HUES64 (cell line): ENCODE measurements at regions not wholly inside any gene's neighbourhood (a gene's known extent, or its start where the extent isn't known, plus 50 kb on each side); places are given as distances from the start of the nearest gene placed in this dataset.

Experiments
- H3K27ac ChIP-seq: 2 replicates; pipeline ENCODE4 v1.7.0; 2013; ENCODE audit warnings: low read depth, low read length, inconsistent platforms
- H3K27me3 ChIP-seq: 2 replicates; pipeline ENCODE4 v1.6.1; 2013; ENCODE audit warnings: mild to moderate bottlenecking, low read length; ENCODE audit not compliant: insufficient read depth
- H3K36me3 ChIP-seq: 2 replicates; pipeline ENCODE4 v1.6.1; 2013; ENCODE audit warnings: mild to moderate bottlenecking, low read length; ENCODE audit not compliant: insufficient read depth
- H3K4me1 ChIP-seq: 2 replicates; pipeline ENCODE4 v1.6.1; 2013; ENCODE audit warnings: mild to moderate bottlenecking, low read length, moderate library complexity; ENCODE audit not compliant: insufficient read depth
- H3K4me3 ChIP-seq: 2 replicates; pipeline ENCODE4 v1.5.1; 2013; ENCODE audit warnings: mild to moderate bottlenecking, low read length, moderate library complexity
- H3K9ac ChIP-seq: 2 replicates; pipeline ENCODE4 v1.6.1; 2013; ENCODE audit warnings: mild to moderate bottlenecking, low read depth, low read length
- H3K9me3 ChIP-seq: 2 replicates; pipeline ENCODE4 v1.6.1; 2013; ENCODE audit warnings: low read depth, low read length; ENCODE audit not compliant: insufficient read depth
- WGBS: fragments of 150-250, 120-280 bp; methylation state at CpG from one replicate; pipeline ENCODE4 v1.1.7; 2013; ENCODE audit warnings: missing lambda C conversion rate; 5-methylcytosine and 5-hydroxymethylcytosine counted together

DNA sequence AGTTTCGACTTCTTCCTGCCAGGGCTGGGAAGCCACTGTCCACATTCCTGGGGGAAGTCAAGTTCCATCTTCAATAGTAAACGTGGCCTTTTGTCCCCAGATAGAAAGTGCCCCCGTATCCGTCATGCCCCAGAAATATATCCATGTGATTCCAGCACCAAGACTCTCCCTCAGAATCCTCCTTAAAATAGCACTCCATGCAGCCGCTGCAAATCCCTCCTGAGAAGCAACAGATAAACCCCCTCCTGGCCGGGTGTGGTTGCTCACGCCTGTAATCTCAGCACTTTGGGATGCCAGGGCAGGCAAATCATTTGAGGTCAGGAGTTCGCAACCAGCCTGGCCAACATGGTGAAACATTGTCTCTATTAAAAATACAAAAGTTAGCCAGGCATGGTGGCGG lies 126.1 kb downstream of the OLFM1 start:
- Histone ChIP-seq H3K9ac (no peak overlapping the region), H3K4me3 (no peak overlapping the region), H3K36me3 (no peaks in the 10 kb centered on the region), H3K4me1 (peaks cover 20% of the 10 kb centered on the region), H3K27me3 (no peaks in the 10 kb centered on the region), H3K27ac (no peak overlapping the region), H3K9me3 (peaks cover 14% of the 10 kb centered on the region)
- WGBS, result 90% methylated on average over 9 of the region's 9 CpGs

DNA sequence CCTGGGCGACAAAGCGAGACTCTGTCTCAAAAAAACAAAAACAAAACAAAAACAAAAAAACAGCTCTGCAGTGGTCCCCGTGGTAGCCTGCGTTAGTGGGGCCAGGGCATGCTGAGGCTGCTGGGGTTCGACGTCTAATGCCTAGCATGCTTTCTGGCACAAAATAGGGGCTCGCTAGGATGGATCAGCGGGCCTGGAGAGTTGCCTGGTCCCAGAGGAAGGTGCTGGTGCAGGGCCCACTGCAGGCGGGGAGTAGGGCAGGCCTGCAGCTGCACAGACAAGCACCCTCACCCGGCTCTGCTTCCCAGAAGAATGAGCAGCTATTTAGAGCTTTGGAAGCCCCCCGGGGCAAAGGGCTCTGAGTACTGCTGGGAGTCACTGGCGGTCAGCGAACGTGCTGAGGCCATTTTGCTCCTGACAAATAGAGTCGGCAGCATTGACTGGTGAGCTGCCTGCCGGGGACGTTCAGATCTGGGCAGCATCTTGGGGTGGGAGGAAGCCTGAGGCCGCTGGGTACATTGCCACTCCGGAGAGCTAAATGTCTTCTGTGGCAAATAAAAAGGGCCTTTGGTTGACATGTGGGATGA lies 126.7 kb downstream of the OLFM1 start:
- no peak overlapping the region for H3K27ac ChIP-seq
- no peak overlapping the region for H3K4me3 ChIP-seq
- H3K27me3 ChIP-seq, result no peaks in the 10 kb centered on the region
- peaks cover 22% of the 10 kb centered on the region for H3K4me1 ChIP-seq
- WGBS, result 86% methylated on average over 19 of the region's 19 CpGs
- no peak overlapping the region for H3K9ac ChIP-seq
- no peaks in the 10 kb centered on the region for H3K36me3 ChIP-seq
- peaks cover 14% of the 10 kb centered on the region for H3K9me3 ChIP-seq

GRCh38 chr9:135214706-135215105 lies 127.2 kb downstream of the OLFM1 start:
- peaks cover 14% of the 10 kb centered on the region for H3K9me3 ChIP-seq
- no peak overlapping the region for H3K27ac ChIP-seq
- no peak overlapping the region for H3K4me3 ChIP-seq
- WGBS, result 86% methylated on average over 11 of the region's 11 CpGs
- H3K36me3 ChIP-seq, result no peaks in the 10 kb centered on the region
- H3K9ac ChIP-seq, result no peak overlapping the region
- H3K4me1 ChIP-seq, result peaks cover 22% of the 10 kb centered on the region
- no peaks in the 10 kb centered on the region for H3K27me3 ChIP-seq

GRCh38 chr9:135215571-135216161 lies 128.2 kb downstream of the OLFM1 start:
- no peaks in the 10 kb centered on the region for H3K36me3 ChIP-seq
- H3K4me1 ChIP-seq, result peaks cover 22% of the 10 kb centered on the region
- 93% methylated on average over 14 of the region's 14 CpGs for WGBS
- no peak overlapping the region for H3K27ac ChIP-seq
- no peak overlapping the region for H3K9ac ChIP-seq
- H3K27me3 ChIP-seq, result no peaks in the 10 kb centered on the region
- H3K4me3 ChIP-seq, result no peak overlapping the region
- H3K9me3 ChIP-seq, result peaks cover 14% of the 10 kb centered on the region

DNA sequence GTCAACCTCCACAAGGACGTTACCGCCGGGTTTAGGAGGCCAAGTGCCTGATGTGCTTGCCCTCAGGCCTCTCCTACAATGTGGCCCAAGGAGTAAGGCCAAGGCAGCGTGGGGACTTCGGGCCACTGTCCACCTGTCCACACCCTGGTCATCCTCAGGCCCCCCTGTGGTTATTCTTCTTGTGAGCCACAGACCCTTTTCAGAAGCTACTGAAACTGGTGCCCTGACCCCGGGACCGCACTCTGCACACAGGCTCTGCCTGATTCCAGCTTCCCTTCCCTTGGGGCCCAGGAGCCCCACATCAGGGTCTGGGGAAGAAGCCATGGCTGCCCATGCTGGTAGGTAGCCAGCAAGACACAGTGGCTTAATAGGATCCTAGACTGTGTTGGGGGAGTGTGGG lies 128.8 kb downstream of the OLFM1 start:
- WGBS, result 93% methylated on average over 7 of the region's 7 CpGs
- Histone ChIP-seq H3K27me3 (no peaks in the 10 kb centered on the region), H3K27ac (no peak overlapping the region), H3K4me1 (peaks cover 22% of the 10 kb centered on the region), H3K9me3 (peaks cover 9% of the 10 kb centered on the region), H3K9ac (no peak overlapping the region), H3K4me3 (no peak overlapping the region), H3K36me3 (no peaks in the 10 kb centered on the region)

DNA sequence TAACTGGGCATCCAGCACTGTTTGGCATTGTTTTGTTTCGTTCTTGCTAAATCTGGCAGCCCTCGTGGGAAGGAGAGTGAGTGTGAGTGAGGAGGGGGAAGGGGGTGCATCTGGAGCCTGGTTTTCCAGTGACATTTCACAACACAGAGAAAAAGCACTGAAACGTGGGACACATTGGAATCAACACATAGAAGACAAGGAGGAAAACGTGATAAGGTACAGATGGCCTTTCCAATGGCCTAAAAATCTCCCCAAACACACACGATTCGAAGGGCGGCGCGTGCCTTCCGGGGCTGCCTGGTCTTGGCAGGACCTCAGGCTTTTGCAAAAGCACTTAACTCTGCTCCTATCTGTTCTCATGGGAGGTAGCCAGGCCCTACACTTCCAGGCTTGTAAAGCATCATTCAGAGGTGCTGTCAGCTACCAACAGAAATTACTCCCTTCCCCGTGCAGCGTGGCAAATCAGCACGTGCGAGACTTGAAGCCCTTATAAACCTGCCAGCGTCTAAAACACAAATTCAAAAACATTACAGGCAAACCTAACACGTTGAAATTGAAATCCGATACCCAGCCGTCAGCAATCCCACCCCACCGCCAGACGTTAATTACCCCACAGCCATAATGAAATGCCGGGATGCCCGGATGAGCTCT lies 129.4 kb downstream of the OLFM1 start:
- Histone ChIP-seq H3K9ac (no peak overlapping the region), H3K36me3 (no peaks in the 10 kb centered on the region), H3K9me3 (peaks cover 5% of the 10 kb centered on the region), H3K27ac (0 out of 2 replicates have a peak overlapping the region, but pooled peaks have one; percentile 26), H3K4me1 (peaks cover 22% of the 10 kb centered on the region), H3K4me3 (no peak overlapping the region), H3K27me3 (no peaks in the 10 kb centered on the region)
- WGBS, result 66% methylated on average over 22 of the region's 22 CpGs

DNA sequence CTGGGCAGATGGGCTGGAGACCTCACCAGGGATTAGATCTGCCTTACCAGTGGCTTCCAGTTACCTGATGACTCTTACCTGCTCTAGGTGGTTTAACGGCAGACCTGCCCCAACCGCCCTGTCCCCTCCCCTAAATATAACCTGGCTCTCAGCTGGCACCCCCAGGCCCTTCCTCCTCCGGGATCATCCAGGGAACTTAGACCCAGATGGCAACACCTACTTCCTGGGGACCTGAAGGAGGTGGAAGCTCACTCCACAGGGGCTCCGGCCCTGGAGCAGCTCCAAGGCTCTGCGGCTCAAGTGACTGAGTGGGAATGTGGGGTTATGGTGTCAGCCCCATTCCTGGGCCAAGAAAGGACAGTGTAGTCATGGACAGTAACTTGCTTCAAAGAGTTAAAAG lies 130.4 kb downstream of the OLFM1 start:
- no peaks in the 10 kb centered on the region for H3K27me3 ChIP-seq
- H3K27ac ChIP-seq, result no peak overlapping the region
- H3K4me1 ChIP-seq, result peaks cover 31% of the 10 kb centered on the region
- H3K4me3 ChIP-seq, result no peak overlapping the region
- no peaks in the 10 kb centered on the region for H3K9me3 ChIP-seq
- 82% methylated on average over 5 of the region's 5 CpGs for WGBS
- H3K36me3 ChIP-seq, result no peaks in the 10 kb centered on the region
- H3K9ac ChIP-seq, result no peak overlapping the region

DNA sequence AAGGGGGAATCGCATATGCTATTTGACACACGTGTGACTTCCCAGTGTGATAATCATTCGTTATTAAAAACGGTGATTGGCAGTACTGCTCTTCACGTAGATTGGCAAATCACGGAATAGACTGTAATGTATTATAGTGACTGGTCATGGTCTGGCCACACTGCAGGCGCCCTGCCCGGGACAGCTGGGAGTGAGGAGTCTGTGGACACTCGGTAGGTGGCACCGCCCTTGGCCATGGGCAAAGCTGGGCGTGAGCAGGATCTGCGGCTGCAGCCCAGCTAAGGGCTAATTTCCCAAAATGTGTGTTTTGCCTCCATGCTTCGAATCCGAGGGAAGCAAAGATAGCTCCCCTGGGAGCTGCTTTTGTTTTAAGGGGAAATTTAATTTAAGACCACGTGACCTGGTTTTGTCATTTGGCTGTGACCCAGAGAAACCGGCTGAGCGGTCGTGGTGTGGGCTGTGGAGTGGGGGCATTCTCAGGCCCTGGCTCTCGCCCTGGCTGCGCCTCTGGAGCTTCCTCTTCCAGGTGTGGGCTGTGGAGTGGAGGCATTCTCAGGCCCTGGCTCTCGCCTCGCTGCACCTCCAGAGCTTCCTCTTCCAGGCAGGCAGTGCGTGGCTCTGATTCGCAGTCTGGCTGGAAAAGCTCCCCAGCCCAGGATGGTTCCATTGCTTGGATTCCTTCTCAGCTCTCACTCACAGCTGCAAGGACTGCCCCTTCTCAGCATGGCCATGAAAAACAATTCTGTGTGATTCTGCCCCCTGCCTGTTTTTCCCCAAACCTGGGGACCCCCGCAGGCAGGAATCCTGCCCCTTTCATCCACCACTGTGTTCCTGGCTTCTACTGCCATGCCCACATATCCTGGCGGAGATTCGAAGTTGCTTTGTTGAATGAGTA lies 131.1 kb downstream of the OLFM1 start:
- Histone ChIP-seq H3K4me3 (no peak overlapping the region), H3K27me3 (no peaks in the 10 kb centered on the region), H3K27ac (peak overlapping the region; percentile 82; the same call in 1 of the 2 replicates), H3K9ac (no peak overlapping the region), H3K9me3 (no peaks in the 10 kb centered on the region), H3K36me3 (no peaks in the 10 kb centered on the region), H3K4me1 (peaks cover 38% of the 10 kb centered on the region)
- 55% methylated on average over 27 of the region's 27 CpGs for WGBS

- Histone ChIP-seq H3K9me3 (no peaks in the 10 kb centered on the region), H3K27ac (no peak overlapping the region), H3K4me3 (no peak overlapping the region), H3K9ac (no peak overlapping the region), H3K27me3 (no peaks in the 10 kb centered on the region), H3K36me3 (no peaks in the 10 kb centered on the region), H3K4me1 (peaks cover 40% of the 10 kb centered on the region)
- 95% methylated on average over 21 of the region's 21 CpGs for WGBS
These were observed 132.5 kb downstream of the OLFM1 start for GRCh38 chr9:135219676-135220600.
